ENCODE measurements at regions not wholly inside any gene's neighbourhood (a gene's known extent, or its start where the extent isn't known, plus 50 kb on each side); places are given as distances from the start of the nearest gene placed in this dataset.
"Not testable (repeated sequence)": the region's sequence is repeated elsewhere in the genome, so short reads cannot be mapped to it uniquely, and the experiment has no call there.

GRCh38 chr1:143672983-143673382, 298.8 kb downstream of the FAM72C start:
- Histone ChIP-seq H3K27me3 (peaks cover 22% of the 10 kb centered on the region), H3K4me3 (no peak overlapping the region), H3K9me3 (no peaks in the 10 kb centered on the region), H3K4me1 (no peaks in the 10 kb centered on the region), H3K27ac (no peak overlapping the region), H3K36me3 (no peaks in the 10 kb centered on the region)
- DNase-seq = no peak
- intact Hi-C loops (cut with DNase I) = no loop called here
- no peak for ATAC-seq
- no peak for TF ChIP-seq CTCF (IDR thresholded peaks at IDR 0.05)

- DNase-seq = no peak
- Histone ChIP-seq H3K27me3 (peaks cover 60% of the 10 kb centered on the region), H3K27ac (no peak overlapping the region), H3K4me1 (no peaks in the 10 kb centered on the region), H3K4me3 (no peak overlapping the region), H3K36me3 (no peaks in the 10 kb centered on the region), H3K9me3 (no peaks in the 10 kb centered on the region)
- TF ChIP-seq CTCF (IDR thresholded peaks at IDR 0.05) = no peak
- ATAC-seq = no peak
- intact Hi-C loops (cut with DNase I) = no loop called here
These were observed 304.1 kb downstream of the FAM72C start for GRCh38 chr1:143667730-143668129.

- DNase-seq (no peak), ATAC-seq (no peak)
- intact Hi-C loops (cut with DNase I) = no loop called here
- Histone ChIP-seq H3K36me3 (no peaks in the 10 kb centered on the region), H3K27me3 (peaks cover 63% of the 10 kb centered on the region), H3K27ac (no peak overlapping the region), H3K4me1 (no peaks in the 10 kb centered on the region), H3K9me3 (no peaks in the 10 kb centered on the region), H3K4me3 (no peak overlapping the region)
- no peak for TF ChIP-seq CTCF (IDR thresholded peaks at IDR 0.05)
These were observed 304.9 kb downstream of the FAM72C start for GRCh38 chr1:143666851-143667250.

- H3K27ac ChIP-seq = no peak overlapping the region
- TF ChIP-seq CTCF (IDR thresholded peaks at IDR 0.05) = no peak
- no peaks in the 10 kb centered on the region for H3K4me1 ChIP-seq
- H3K36me3 ChIP-seq = no peaks in the 10 kb centered on the region
- H3K27me3 ChIP-seq = peaks cover 73% of the 10 kb centered on the region
- intact Hi-C loops (cut with DNase I) = no loop called here
- ATAC-seq = peak; percentile 26
- H3K9me3 ChIP-seq = no peaks in the 10 kb centered on the region
- no peak overlapping the region for H3K4me3 ChIP-seq
- DNase-seq = no peak
These were observed 306.2 kb downstream of the FAM72C start for GRCh38 chr1:143665606-143666005.

- H3K36me3 ChIP-seq; H3K27ac ChIP-seq; H3K4me3 ChIP-seq; ATAC-seq; H3K4me1 ChIP-seq; H3K9me3 ChIP-seq; intact Hi-C loops (cut with DNase I); DNase-seq: not testable (repeated sequence)
- H3K27me3 ChIP-seq = peaks cover 73% of the 10 kb centered on the region
These were observed 308.7 kb downstream of the FAM72C start for GRCh38 chr1:143663056-143663455.

- peak overlapping the region; percentile 19 for H3K4me3 ChIP-seq
- intact Hi-C loops (cut with DNase I) = no loop called here
- no peaks in the 10 kb centered on the region for H3K36me3 ChIP-seq
- no peaks in the 10 kb centered on the region for H3K9me3 ChIP-seq
- DNase-seq (no peak), ATAC-seq (peak; percentile 39)
- H3K4me1 ChIP-seq = no peaks in the 10 kb centered on the region
- H3K27me3 ChIP-seq = peaks cover 58% of the 10 kb centered on the region
- H3K27ac ChIP-seq = peak overlapping the region; percentile 17
- TF ChIP-seq CTCF (IDR thresholded peaks at IDR 0.05) = no peak
These were observed 310.2 kb downstream of the FAM72C start for GRCh38 chr1:143661418-143662101.

All from upper lobe of right lung (tissue), 1 donor.